Lower leg skin (tissue), 3 donors: ENCODE measurements at regions not wholly inside any gene's neighbourhood (a gene's known extent, or its start where the extent isn't known, plus 50 kb on each side); places are given as distances from the start of the nearest gene placed in this dataset.

Experiments used
- POLR2A ChIP-seq, 2 donors: fragments of 450-650 bp; IDR thresholded peaks; one replicate each; pipeline ENCODE4 v1.6.1; 2016 to 2017; ENCODE audit warnings: antibody characterized with exemption in 2 of 2, mild to moderate bottlenecking in 1 of 2, moderate library complexity in 1 of 2
- TF ChIP-seq, protein P1 (sequence below), 3 donors: fragments of 450-650 bp; IDR thresholded peaks; one replicate each; pipeline ENCODE4 v1.5.1; 2016; ENCODE audit warnings: antibody characterized with exemption in 3 of 3, mild to moderate bottlenecking in 3 of 3, moderate library complexity in 2 of 3

DNA sequence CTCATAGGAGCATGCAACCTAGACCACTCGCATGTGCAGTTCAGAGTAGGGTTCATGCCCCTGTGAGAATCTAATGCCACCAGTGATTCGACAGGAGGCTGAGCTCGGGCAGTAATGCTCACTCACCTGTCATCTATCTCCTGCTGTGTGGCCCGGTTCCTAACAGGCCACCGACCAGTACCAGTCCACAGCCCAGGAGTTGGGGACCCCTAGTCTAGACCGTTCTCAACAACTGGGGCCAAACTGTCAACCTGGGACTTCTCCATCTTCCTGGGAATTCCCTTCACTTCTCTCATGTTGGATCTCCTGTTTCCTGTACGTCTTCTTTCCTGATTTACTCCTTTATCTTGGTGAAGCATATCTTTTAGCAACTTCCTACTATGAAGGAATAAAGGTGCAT lies 79.4 kb upstream of the HELT start:
- TF ChIP-seq, protein P1, sequence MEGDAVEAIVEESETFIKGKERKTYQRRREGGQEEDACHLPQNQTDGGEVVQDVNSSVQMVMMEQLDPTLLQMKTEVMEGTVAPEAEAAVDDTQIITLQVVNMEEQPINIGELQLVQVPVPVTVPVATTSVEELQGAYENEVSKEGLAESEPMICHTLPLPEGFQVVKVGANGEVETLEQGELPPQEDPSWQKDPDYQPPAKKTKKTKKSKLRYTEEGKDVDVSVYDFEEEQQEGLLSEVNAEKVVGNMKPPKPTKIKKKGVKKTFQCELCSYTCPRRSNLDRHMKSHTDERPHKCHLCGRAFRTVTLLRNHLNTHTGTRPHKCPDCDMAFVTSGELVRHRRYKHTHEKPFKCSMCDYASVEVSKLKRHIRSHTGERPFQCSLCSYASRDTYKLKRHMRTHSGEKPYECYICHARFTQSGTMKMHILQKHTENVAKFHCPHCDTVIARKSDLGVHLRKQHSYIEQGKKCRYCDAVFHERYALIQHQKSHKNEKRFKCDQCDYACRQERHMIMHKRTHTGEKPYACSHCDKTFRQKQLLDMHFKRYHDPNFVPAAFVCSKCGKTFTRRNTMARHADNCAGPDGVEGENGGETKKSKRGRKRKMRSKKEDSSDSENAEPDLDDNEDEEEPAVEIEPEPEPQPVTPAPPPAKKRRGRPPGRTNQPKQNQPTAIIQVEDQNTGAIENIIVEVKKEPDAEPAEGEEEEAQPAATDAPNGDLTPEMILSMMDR (IDR thresholded peaks at IDR 0.05): no peak
- TF ChIP-seq POLR2A (IDR thresholded peaks at IDR 0.05): no peak
